WTC11 (cell line): ENCODE measurements at regions not wholly inside any gene's neighbourhood (a gene's known extent, or its start where the extent isn't known, plus 50 kb on each side); places are given as distances from the start of the nearest gene placed in this dataset.

ENCODE experiments used
- ATAC-seq: fragments of 200-7000 bp; cut with Tn5 transposase; 2 replicates; pipeline ENCODE4 v1.10.0; 2021; ENCODE audit warnings: mild to moderate bottlenecking, moderate library complexity
- CTCF ChIA-PET: fragments of 300-600 bp; sonication (Branson Sonifier 250); formaldehyde crosslinking; loops from one replicate; lab custom pipeline; 2021; ENCODE audit warnings: antibody characterized with exemption; lab: Charles Lee
- POLR2A ChIA-PET: fragments of 350-600 bp; sonication (Branson Sonifier 250); formaldehyde crosslinking; loops from one replicate; lab custom pipeline; 2021; ENCODE audit warnings: antibody characterized with exemption; lab: Charles Lee
- DNase-seq: peaks from one replicate; pipeline ENCODE4 v3.0.0; 2021; ENCODE audit warnings: low spot score
- H3K27ac Mint-ChIP-seq: 2 replicates; pipeline ENCODE4 v1.8.0; 2021; ENCODE audit warnings: mixed read lengths
- H3K27me3 Mint-ChIP-seq: 2 replicates; pipeline ENCODE4 v1.8.0; 2021; ENCODE audit warnings: low read depth, mild to moderate bottlenecking, moderate library complexity, mixed read lengths
- H3K36me3 Mint-ChIP-seq: 2 replicates; pipeline ENCODE4 v1.8.0; 2021; ENCODE audit warnings: mixed read lengths
- H3K4me1 Mint-ChIP-seq: 2 replicates; pipeline ENCODE4 v1.8.0; 2022; ENCODE audit warnings: mixed read lengths
- H3K4me3 Mint-ChIP-seq: 2 replicates; pipeline ENCODE4 v1.8.0; 2021; ENCODE audit warnings: mild to moderate bottlenecking, moderate library complexity, mixed read lengths
- H3K9me3 Mint-ChIP-seq: 2 replicates; pipeline ENCODE4 v1.8.0; 2021; ENCODE audit warnings: mixed read lengths
- AR ChIP-seq: fragments of 250-450 bp; sonication (Bioruptor Pico); IDR thresholded peaks from 2 replicates; pipeline ENCODE4 v1.9.0; 2021; ENCODE audit warnings: mild to moderate bottlenecking
- ATF3 ChIP-seq: sonication (generic); formaldehyde crosslinking; conservative IDR thresholded peaks from 2 replicates; pipeline ENCODE4 v1.8.1; 2022; ENCODE audit warnings: mild to moderate bottlenecking, missing genetic modification reagents
- CTCF ChIP-seq: fragments of 200-600 bp; IDR thresholded peaks from 2 replicates; pipeline ENCODE4 v1.8.0; 2022; ENCODE audit warnings: antibody characterized with exemption
- E2F1 ChIP-seq: sonication (generic); formaldehyde crosslinking; IDR thresholded peaks from 2 replicates; pipeline ENCODE4 v1.8.0; 2022; ENCODE audit warnings: mild to moderate bottlenecking, missing genetic modification reagents
- FOXK1 ChIP-seq: sonication (generic); formaldehyde crosslinking; IDR thresholded peaks from 2 replicates; pipeline ENCODE4 v1.8.0; 2022; ENCODE audit warnings: mild to moderate bottlenecking, moderate library complexity, missing genetic modification reagents
- PRRX2 ChIP-seq: fragments of 250-450 bp; sonication (Bioruptor Pico); IDR thresholded peaks from 2 replicates; pipeline ENCODE4 v1.8.0; 2021; ENCODE audit warnings: mild to moderate bottlenecking
- RORB ChIP-seq: fragments of 250-450 bp; sonication (Bioruptor Pico); IDR thresholded peaks from 2 replicates; pipeline ENCODE4 v1.9.0; 2021; ENCODE audit warnings: mild to moderate bottlenecking
- TCF7 ChIP-seq: sonication (generic); formaldehyde crosslinking; IDR thresholded peaks from 2 replicates; pipeline ENCODE4 v1.8.0; 2022; ENCODE audit warnings: mild to moderate bottlenecking, low read depth, missing genetic modification reagents, moderate library complexity
- ZMAT4 ChIP-seq: fragments of 250-450 bp; sonication (Bioruptor Pico); IDR thresholded peaks from 2 replicates; pipeline ENCODE4 v1.9.0; 2021; ENCODE audit warnings: mild to moderate bottlenecking
- ZSCAN18 ChIP-seq: fragments of 250-450 bp; sonication (Bioruptor Pico); IDR thresholded peaks from 2 replicates; pipeline ENCODE4 v2.1.2; 2022; ENCODE audit warnings: mild to moderate bottlenecking, moderate library complexity

GRCh38 chr7:69149804-69150782 lies 448.2 kb upstream of the AUTS2 start:
- DNase-seq = no peak
- CTCF ChIA-PET = no interaction called here
- no peak for ATAC-seq
- TF ChIP-seq CTCF = no peak
- POLR2A ChIA-PET = no interaction called here
- no peak overlapping the region for H3K4me3 Mint-ChIP-seq
- H3K36me3 Mint-ChIP-seq = no peaks in the 10 kb centered on the region
- no peak overlapping the region for H3K27ac Mint-ChIP-seq
- H3K27me3 Mint-ChIP-seq = peaks cover 10% of the 10 kb centered on the region
- no peaks in the 10 kb centered on the region; the same call in 1 of the 2 replicates for H3K4me1 Mint-ChIP-seq
- H3K9me3 Mint-ChIP-seq = peaks cover 21% of the 10 kb centered on the region

GRCh38 chr7:69162326-69162725 lies 435.9 kb upstream of the AUTS2 start:
- DNase-seq (no peak), ATAC-seq (no peak)
- Mint-ChIP-seq H3K27ac (no peak overlapping the region), H3K27me3 (peaks cover 48% of the 10 kb centered on the region), H3K9me3 (peaks cover 8% of the 10 kb centered on the region), H3K4me3 (no peak overlapping the region), H3K4me1 (peaks cover 20% of the 10 kb centered on the region), H3K36me3 (peaks cover 5% of the 10 kb centered on the region; the same call in 1 of the 2 replicates)
- TF ChIP-seq E2F1 = no peak
- CTCF ChIA-PET = no interaction called here
- POLR2A ChIA-PET = no interaction called here

GRCh38 chr7:69162931-69163670 lies 435.2 kb upstream of the AUTS2 start:
- ATAC-seq (no peak), DNase-seq (no peak)
- H3K4me3 Mint-ChIP-seq = no peak overlapping the region
- peaks cover 54% of the 10 kb centered on the region for H3K27me3 Mint-ChIP-seq
- peaks cover 10% of the 10 kb centered on the region for H3K9me3 Mint-ChIP-seq
- H3K36me3 Mint-ChIP-seq = peaks cover 5% of the 10 kb centered on the region; the same call in 1 of the 2 replicates
- ChIA-PET POLR2A (no interaction called here), CTCF (interaction anchor here (0.9 kb wide), 1 partner anchor 44 kb away, joined by 3 read pairs; no protein-coding TSS in a partner anchor)
- no peak for TF ChIP-seq ZSCAN18 (CRISPR knock-in tag)
- no peak overlapping the region for H3K27ac Mint-ChIP-seq
- peaks cover 15% of the 10 kb centered on the region for H3K4me1 Mint-ChIP-seq

GRCh38 chr7:69166979-69167516 lies 431.2 kb upstream of the AUTS2 start:
- Mint-ChIP-seq H3K4me1 (peaks cover 22% of the 10 kb centered on the region), H3K9me3 (peaks cover 8% of the 10 kb centered on the region), H3K36me3 (peaks cover 5% of the 10 kb centered on the region; the same call in 1 of the 2 replicates), H3K27me3 (peaks cover 58% of the 10 kb centered on the region)
- POLR2A ChIA-PET = no interaction called here
- TF ChIP-seq AR (CRISPR knock-in tag) (no peak), ZMAT4 (no peak), ATF3 (CRISPR knock-in tag) (no peak), RORB (CRISPR knock-in tag) (no peak), FOXK1 (CRISPR knock-in tag) (no peak), TCF7 (CRISPR knock-in tag) (no peak), CTCF (no peak), PRRX2 (CRISPR knock-in tag) (no peak)
- TF ChIP-seq, all 79 proteins: peak for 0
- ATAC-seq (peak; percentile 44; the same call in 1 of the 2 replicates), DNase-seq (peak; percentile 11)
- Mint-ChIP-seq H3K4me3 (peak overlapping the region; percentile 42; the same call in 1 of the 2 replicates), H3K27ac (no peak overlapping the region)
- CTCF ChIA-PET = interaction anchor here (1.0 to 1.6 kb wide), 2 partner anchors 48 to 100 kb away, joined by 3 to 4 read pairs; no protein-coding TSS in a partner anchor
